ENCODE measurements at regions not wholly inside any gene's neighbourhood (a gene's known extent, or its start where the extent isn't known, plus 50 kb on each side); places are given as distances from the start of the nearest gene placed in this dataset.

DNA sequence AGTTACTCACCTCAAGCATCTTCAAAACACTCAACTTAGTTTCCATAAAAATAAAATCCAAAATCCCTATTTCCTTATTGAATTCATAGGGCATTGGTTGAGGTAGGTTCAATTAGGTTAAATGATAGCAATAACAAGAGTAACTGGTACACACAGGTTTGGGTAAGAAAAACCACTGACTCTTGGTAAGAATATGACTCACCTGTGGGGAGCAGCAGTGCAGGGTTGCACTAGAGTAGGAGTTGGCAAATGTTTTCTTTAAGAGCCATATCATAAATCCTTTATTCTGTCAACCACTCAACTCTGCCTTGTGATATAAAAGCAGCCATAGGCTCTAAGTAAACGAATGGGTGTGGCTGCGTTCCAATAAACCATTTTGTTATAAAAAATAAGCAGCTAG, 71.4 kb upstream of the CDH20 start:
- no peak for DNase-seq (ENCODE audit: low spot score)

DNA sequence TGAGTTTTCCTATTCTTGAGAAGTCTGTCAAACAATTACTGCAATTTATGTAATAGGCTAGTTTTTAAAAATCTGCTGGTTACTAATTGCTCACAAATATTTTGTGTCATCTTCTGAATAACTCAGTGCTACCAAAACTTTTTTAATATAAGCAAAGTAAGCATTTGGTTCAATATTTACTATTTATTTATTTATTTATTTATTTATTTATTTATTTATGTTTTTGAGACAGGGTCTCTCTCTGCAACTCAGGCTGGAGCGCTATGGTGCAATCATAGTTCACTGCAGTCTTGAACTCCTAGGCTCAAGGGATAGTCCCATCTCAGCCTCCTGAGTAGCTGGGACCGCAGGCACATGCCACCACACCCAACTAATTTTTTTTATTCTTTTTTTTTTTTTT, 60.4 kb upstream of the CDH20 start:
- no peak for DNase-seq (ENCODE audit: low spot score)

GRCh38 chr18:61273533-61273932, 59.7 kb upstream of the CDH20 start:
- DNase-seq (ENCODE audit: low spot score) = no peak

- no peak for DNase-seq (ENCODE audit: low spot score)
These were observed 58.7 kb upstream of the CDH20 start for GRCh38 chr18:61274416-61274960.

DNA sequence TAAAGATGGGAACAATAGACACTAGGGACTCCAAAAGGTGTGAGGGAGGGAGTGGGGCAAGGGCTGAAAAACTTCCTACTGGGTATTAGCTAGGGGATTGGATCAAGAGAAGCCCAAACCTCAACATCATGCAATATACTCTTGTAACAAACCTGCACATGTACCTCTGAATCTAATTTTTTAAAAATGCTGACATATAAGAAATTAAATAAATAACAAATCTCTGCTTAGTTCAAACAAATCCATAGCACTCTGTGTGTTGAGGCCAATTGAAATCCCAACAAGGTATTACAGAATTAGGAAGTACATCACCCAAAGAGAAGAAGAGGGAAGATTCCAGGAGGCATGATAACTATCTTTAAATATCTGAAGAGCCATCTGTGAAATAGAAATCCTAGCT, 55.4 kb upstream of the CDH20 start:
- no peak for DNase-seq (ENCODE audit: low spot score)

- DNase-seq (ENCODE audit: low spot score) = no peak
These were observed 51.8 kb upstream of the CDH20 start for GRCh38 chr18:61281431-61281830.

- no peak for DNase-seq (ENCODE audit: low spot score)
These were observed 50.3 kb upstream of the CDH20 start for GRCh38 chr18:61282926-61283325.

Measured in kidney tubule cell (primary cell).